Panc1 (cell line): ENCODE measurements at regions not wholly inside any gene's neighbourhood (a gene's known extent, or its start where the extent isn't known, plus 50 kb on each side); places are given as distances from the start of the nearest gene placed in this dataset.

Experiments used
- CTCF ChIP-seq: fragments of 450-650 bp; IDR thresholded peaks from 2 replicates; pipeline ENCODE4 v1.5.1; 2017; ENCODE audit warnings: mild to moderate bottlenecking
- POLR2AphosphoS5 ChIP-seq: IDR thresholded peaks from 2 replicates; pipeline ENCODE4 v1.6.1; 2012; ENCODE audit warnings: mild to moderate bottlenecking, low read depth, low read length, moderate library complexity
- REST ChIP-seq, 2 experiments: IDR thresholded peaks; 2 replicates each; pipeline ENCODE4 v1.6.1; 2011 to 2012; ENCODE audit warnings: low read depth in 2 of 2, control low read depth in 1 of 2, low read length in 1 of 2, mild to moderate bottlenecking in 1 of 2, moderate library complexity in 1 of 2; ENCODE audit not compliant: insufficient read depth in 1 of 2

GRCh38 chr17:13281626-13282025 lies 263.8 kb upstream of the ELAC2 start:
- TF ChIP-seq REST (IDR thresholded peaks at IDR 0.05; ENCODE audit: insufficient read depth in 1 of 2, low read depth in 2 of 2, low read length in 1 of 2), result no peak
- TF ChIP-seq CTCF, result no peak
- TF ChIP-seq POLR2AphosphoS5, result no peak
